Umbilical cord (tissue), 1 donor: ENCODE measurements at regions not wholly inside any gene's neighbourhood (a gene's known extent, or its start where the extent isn't known, plus 50 kb on each side); places are given as distances from the start of the nearest gene placed in this dataset.

Experiments used
- DNase-seq: peaks from one replicate; pipeline ENCODE4 v3.0.0-alpha.2; 2015; ENCODE audit warnings: low spot score

- DNase-seq: no peak
These were observed 97.3 kb upstream of the SFMBT2 start for GRCh38 chr10:7507887-7508726.

- DNase-seq: no peak
These were observed 95.7 kb upstream of the SFMBT2 start for GRCh38 chr10:7506571-7506970.

DNA sequence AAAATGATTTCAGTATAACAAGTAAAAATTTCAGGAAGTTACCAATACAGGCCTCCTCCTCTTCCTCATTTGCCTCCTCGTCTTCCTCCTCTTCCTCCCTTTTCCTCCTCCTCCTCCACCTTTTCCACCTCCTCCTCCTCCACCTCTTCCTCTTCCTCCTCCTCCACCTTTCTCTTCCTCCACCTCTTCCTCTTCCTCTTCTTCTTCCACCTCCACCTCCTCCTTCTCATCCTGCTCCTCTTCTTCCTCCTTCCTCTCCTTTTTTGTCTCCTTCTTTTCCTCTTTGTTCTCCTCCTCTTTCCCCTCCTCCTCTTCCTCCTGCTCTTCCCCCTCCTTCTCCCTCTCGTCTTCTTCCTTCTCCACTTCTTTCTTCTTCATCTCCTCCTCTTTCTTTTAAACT, 94.4 kb upstream of the SFMBT2 start:
- no peak for DNase-seq

DNA sequence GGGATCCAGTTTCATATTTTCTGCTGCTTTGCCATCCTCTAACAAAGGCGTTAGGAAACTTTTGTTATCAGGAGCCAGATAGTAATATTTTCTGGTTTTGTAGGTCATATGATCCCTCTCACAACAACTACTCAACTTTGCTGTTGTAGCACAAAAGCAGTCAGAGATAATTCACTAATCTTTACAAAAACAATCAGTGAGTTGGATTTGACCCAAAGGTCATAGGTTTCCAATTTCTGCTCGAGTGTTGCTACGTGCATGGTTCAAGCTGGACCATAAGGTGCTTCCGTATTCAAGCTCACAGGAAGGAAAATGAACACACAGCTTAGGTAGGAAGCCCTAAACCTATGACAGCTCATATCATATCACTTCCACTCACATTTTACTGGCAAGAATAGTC, 92.4 kb upstream of the SFMBT2 start:
- DNase-seq: no peak

DNA sequence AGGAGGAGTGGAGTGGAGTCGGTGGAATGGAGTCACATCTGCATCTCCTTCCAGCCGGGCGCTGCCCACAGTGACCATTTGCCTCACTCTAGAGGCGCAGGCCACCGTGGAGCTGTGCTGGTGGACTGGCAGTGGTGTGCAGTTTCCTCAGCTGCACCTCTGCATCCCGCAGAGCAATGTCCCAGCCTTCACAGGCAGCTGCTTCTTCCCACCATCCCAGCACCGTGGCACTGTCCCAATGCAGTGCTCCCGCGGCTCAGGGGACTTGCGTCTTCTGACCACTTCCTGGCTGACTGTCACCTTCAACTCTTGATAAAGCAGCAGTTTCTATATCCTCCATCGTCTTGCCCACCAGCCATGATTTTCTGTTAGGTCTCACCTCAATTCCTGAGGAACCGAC, 90.3 kb upstream of the SFMBT2 start:
- no peak for DNase-seq

DNA sequence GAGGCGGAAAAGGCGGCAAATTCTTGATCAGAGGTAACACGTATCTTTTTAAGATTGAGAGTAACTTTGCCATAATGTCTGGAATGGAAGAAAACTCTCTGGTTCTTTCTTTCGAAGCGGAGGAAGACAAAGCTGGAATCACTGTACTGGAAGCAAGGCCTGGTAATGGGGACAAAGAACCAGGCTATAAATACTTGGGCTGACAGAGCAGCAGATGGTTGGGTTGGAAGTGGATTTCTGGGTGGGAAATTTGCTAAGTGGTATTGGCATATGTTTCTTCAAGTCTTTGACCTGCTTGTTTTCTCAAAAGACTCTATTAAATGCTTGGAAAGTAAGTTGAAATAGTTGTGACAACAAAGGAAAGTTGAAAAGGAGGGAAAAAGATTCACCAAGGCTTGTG, 87.3 kb upstream of the SFMBT2 start:
- DNase-seq: no peak

GRCh38 chr10:7493996-7494395, 83.2 kb upstream of the SFMBT2 start:
- DNase-seq: peak; percentile 39

DNA sequence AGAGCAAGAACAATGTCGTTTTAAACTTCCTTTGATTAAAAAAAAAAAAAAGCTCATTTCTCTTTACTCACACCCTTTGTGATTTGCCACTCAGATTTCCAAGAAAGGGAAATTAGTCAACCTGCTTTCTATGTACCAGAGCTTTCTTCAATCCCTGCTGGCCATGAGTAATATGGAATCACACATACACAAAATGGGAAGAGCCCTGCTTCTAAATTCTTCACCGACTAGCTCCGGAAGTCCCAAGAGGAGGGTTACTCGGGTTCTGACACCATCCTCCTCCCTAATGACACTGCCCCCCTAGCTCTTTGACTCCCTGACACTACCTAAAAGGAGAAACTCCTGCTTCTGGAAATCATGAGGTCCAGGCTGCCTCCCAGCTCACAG, 81.8 kb upstream of the SFMBT2 start:
- DNase-seq: no peak

DNA sequence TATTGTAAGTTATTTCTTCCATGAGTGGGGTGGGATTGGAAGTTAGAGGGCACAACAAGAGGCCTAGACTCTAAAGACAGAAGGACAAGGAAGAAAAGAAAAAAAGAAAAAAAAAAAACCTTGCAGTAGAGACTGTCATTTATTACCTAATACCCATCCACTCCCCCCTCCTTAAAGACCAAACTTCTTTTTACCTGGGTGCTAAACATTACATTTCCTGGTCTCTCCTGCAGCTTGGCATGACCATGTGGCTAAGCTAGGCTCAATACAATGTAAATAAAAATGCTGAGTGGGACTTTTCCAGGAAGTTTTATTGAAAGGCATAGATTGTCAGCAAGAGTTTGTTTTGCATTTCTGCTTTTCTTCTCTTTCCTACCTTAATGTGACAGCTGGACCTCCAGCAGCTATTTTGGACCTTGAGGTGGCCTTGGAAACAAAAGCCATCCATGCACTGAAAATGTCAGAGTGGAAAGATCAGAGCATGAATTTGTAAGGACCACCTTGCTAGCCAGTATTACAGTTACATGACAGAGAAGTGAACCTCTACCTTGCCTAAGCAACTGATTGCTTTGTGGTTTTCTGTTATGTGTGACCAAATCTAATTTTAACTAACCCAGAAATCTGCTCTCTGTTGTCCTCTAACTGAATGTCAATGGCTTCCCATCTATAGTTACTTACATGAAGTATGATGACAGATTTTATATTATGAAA, 81.3 kb upstream of the SFMBT2 start:
- DNase-seq: no peak

DNA sequence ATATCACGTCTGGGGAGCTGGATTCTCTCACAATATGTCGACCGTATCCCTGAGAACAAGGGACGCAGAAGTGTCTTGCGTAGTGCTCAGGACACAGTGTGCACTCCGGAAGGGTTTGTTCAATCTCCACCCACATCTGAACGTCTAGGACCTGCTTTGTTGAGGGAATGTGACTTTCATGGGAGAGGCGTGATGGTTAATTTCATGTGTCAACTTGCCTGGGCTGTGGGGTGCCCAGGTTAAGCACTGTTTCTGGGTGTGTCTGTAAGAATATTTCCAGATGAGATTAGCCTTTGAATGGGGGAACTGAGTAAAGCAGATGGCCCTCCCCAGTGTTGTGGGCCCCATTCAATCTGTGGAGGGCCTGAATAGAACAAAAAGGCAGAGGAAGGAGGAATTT, 80.4 kb upstream of the SFMBT2 start:
- no peak for DNase-seq

DNA sequence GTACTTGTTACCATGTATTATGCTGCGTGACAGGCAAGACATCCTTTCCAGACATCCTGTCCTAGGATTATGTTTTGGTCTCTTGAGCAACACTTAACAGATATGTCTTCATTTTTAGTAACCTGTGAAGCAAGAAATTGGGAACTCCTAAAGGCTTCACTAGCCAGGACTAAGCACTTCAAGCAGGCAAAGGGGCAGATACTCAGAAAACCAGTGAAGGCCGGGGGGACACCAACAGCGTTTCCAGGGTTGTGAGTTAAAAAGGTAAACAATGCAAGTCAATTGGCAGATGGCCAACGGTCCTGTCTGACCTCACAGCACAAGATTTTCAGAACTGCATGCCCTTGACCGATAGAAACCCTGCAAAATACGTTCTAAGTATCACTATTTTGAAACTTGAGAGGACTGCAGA, 77.6 kb upstream of the SFMBT2 start:
- peak; percentile 73 for DNase-seq

GRCh38 chr10:7487528-7487927, 76.7 kb upstream of the SFMBT2 start:
- no peak for DNase-seq

DNA sequence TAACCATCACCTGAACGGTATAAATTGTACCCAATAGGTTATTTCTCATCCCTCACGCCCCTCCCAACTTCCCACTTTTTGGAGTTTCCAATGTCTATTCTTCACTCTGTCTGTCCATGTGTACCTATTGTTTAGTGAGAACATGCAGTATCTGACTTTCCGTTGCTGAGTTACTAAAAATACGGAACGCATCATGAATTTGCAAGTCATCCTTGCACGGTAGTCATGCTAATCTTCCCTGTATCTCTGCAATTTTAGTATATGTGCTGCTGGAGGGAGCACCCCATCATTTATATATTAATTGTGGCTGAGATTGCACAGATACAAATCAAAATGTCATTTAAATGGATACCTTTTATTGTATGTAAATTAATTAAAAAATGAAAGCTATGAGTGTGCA, 75.7 kb upstream of the SFMBT2 start:
- no peak for DNase-seq

- no peak for DNase-seq
These were observed 75.0 kb upstream of the SFMBT2 start for GRCh38 chr10:7485799-7486198.

DNA sequence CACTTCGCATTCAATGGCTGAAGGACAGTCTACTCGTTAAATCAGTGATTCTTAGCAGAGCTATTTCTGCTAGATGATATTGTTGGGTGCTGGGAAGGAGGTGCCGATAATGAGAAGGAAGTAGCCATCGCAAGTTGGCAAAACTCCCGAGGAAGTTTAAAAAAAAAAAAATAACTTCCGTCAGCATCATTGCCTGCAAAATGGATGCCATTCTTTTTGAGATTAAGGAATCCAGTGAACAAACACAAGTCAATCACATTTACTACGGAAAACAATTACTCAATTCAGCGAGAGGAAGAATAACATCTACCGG, 74.4 kb upstream of the SFMBT2 start:
- DNase-seq: no peak

GRCh38 chr10:7484456-7485243, 73.8 kb upstream of the SFMBT2 start:
- peak; percentile 27 for DNase-seq

GRCh38 chr10:7483848-7484247, 73.0 kb upstream of the SFMBT2 start:
- DNase-seq: no peak

GRCh38 chr10:7482992-7483391, 72.2 kb upstream of the SFMBT2 start:
- DNase-seq: no peak

DNA sequence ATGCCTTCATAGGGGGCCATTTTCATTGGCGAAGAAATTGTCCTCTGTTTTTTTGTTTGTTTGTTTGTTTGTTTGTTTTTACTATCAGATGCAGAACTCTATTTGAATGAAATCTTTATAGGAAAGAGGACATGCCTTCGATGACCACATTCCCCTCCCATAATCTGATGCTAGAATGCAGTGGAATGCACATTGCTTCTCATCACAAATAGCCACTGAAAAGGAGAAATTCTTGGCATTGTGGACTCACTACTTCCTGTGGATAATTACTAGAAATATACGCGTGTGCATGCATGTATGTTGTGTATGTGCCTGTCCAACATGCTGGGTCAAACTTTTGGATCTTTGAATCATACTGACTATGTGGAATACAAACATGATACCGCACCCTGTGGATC, 70.5 kb upstream of the SFMBT2 start:
- peak; percentile 39 for DNase-seq

GRCh38 chr10:7480742-7481367, 70.0 kb upstream of the SFMBT2 start:
- DNase-seq: peak; percentile 30

- DNase-seq: no peak
These were observed 69.2 kb upstream of the SFMBT2 start for GRCh38 chr10:7479861-7480598.
